T-helper 17 cell (primary cell): ENCODE measurements at regions not wholly inside any gene's neighbourhood (a gene's known extent, or its start where the extent isn't known, plus 50 kb on each side); places are given as distances from the start of the nearest gene placed in this dataset.
"Not testable (repeated sequence)": the region's sequence is repeated elsewhere in the genome, so short reads cannot be mapped to it uniquely, and the experiment has no call there.

Experiments used
- ATAC-seq: fragments of 150-1000 bp; cut with Tn5 transposase; 2 replicates; pipeline ENCODE4 v1.10.0; 2021; ENCODE audit warnings: mild to moderate bottlenecking, moderate library complexity
- DNase-seq, 3 donors: peaks; one replicate each; pipeline versions ENCODE4 v3.0.0 to v3.0.0-alpha.2; 2020 to 2021
- H3K9me3 ChIP-seq: one replicate; pipeline ENCODE4 v1.7.0; 2013; ENCODE audit warnings: low read length, mild to moderate bottlenecking; ENCODE audit not compliant: control insufficient read depth, poor library complexity, severe bottlenecking
- H3K27ac Mint-ChIP-seq: one replicate; pipeline ENCODE4 v1.8.0; 2022; ENCODE audit warnings: mild to moderate bottlenecking, moderate library complexity, mixed read lengths
- H3K27me3 Mint-ChIP-seq: one replicate; pipeline ENCODE4 v1.8.0; 2022; ENCODE audit warnings: mixed read lengths
- H3K36me3 Mint-ChIP-seq: one replicate; pipeline ENCODE4 v1.8.0; 2022; ENCODE audit warnings: low read depth, mixed read lengths
- H3K4me1 Mint-ChIP-seq: one replicate; pipeline ENCODE4 v1.8.0; 2022; ENCODE audit warnings: mild to moderate bottlenecking, mixed read lengths
- H3K4me3 Mint-ChIP-seq: one replicate; pipeline ENCODE4 v1.8.0; 2022; ENCODE audit warnings: mild to moderate bottlenecking, moderate library complexity, mixed read lengths

- no peak for ATAC-seq
Measured at GRCh38 chr2:211216221-211216620, 659.8 kb downstream of the CPS1 start.

DNA sequence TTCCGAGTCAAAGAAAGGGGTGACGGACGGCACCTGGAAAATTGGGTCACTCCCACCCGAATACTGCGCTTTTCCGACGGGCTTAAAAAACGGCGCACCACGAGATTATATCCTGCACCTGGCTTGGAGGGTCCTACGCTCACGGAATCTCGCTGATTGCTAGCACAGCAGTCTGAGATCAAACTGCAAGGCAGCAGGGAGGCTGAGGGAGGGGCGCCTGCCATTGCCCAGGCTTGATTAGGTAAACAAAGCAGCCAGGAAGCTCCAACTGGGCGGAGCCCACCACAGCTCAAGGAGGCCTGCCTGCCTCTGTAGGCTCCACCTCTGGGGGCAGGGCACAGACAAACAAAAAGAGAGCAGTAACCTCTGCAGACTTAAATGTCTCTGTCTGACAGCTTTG, 663.1 kb downstream of the CPS1 start:
- H3K4me3 Mint-ChIP-seq, ATAC-seq, H3K27me3 Mint-ChIP-seq, H3K9me3 ChIP-seq, H3K27ac Mint-ChIP-seq, H3K4me1 Mint-ChIP-seq, DNase-seq, H3K36me3 Mint-ChIP-seq: not testable (repeated sequence)

More at GRCh38 chr2:211216221-211216620, 659.8 kb downstream of the CPS1 start:
- Mint-ChIP-seq H3K27ac (no peak overlapping the region), H3K4me1 (no peaks in the 10 kb centered on the region), H3K4me3 (no peak overlapping the region), H3K27me3 (no peaks in the 10 kb centered on the region), H3K36me3 (no peaks in the 10 kb centered on the region)
- DNase-seq = no peak
- H3K9me3 ChIP-seq = no peaks in the 10 kb centered on the region

DNA sequence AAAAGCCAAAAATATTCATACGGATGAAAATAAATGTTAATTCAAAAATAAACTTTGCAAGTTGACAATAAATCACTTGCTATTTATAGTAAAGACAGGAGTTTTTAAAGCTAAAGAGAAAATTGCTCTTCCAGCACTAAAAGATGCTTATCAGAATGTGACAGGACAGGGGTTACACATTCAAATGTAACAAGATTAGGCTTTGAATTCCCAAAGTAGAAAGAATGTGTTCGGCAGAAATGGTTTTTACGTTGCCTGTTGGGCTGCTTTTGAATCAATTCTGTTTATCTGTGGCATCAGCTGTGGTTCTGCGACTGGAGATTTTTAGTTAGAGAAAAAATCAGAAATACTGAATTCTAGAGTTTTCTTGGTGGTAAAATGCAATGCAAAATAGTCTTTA, 669.4 kb downstream of the CPS1 start:
- H3K9me3 ChIP-seq = no peaks in the 10 kb centered on the region
- Mint-ChIP-seq H3K27ac (no peak overlapping the region), H3K27me3 (no peaks in the 10 kb centered on the region), H3K4me1 (no peaks in the 10 kb centered on the region), H3K36me3 (no peaks in the 10 kb centered on the region), H3K4me3 (no peak overlapping the region)
- ATAC-seq (no peak), DNase-seq (no peak)

GRCh38 chr2:211228559-211228958, 672.2 kb downstream of the CPS1 start:
- DNase-seq = no peak
- no peaks in the 10 kb centered on the region for H3K4me1 Mint-ChIP-seq
- no peaks in the 10 kb centered on the region for H3K36me3 Mint-ChIP-seq
- H3K27ac Mint-ChIP-seq = no peak overlapping the region
- no peak overlapping the region for H3K4me3 Mint-ChIP-seq
- no peaks in the 10 kb centered on the region for H3K9me3 ChIP-seq
- no peaks in the 10 kb centered on the region for H3K27me3 Mint-ChIP-seq
- ATAC-seq = no peak

DNA sequence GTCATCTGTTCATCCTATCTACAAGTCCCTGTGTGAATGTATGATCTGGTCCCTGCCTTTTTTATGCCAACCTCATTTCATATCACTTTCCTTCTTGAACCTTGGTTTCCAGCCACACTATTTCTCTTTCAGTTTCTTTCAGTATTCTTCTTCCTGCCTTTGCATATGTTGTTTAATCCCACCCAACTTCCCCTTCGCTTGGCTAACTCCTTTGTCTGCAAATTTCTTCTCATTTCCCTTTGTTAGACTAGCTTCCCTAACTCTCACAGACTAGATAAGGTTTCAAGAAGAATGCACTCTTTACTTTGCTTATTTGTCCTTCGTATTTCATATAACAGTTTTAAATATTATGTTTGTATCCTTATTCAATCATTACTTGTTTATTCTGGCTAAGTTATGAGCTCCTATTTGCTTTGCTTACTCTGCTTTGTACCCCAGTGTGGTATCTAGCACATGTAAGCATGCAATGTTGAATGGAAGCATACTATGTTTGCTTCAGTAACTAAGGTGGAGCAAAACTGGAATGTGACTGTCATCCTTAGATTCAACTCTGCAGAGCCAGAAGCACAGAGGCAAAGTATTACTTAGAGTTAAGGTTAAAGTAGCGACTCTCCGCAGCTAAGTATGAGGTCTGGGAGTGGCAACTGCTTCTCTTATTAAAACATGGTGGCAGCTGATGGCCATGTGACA, 681.3 kb downstream of the CPS1 start:
- Mint-ChIP-seq H3K27ac (no peak overlapping the region), H3K4me1 (no peaks in the 10 kb centered on the region), H3K36me3 (no peaks in the 10 kb centered on the region), H3K27me3 (no peaks in the 10 kb centered on the region), H3K4me3 (no peak overlapping the region)
- ATAC-seq (no peak), DNase-seq (no peak)
- peaks cover 4% of the 10 kb centered on the region for H3K9me3 ChIP-seq

- H3K27ac Mint-ChIP-seq = no peak overlapping the region
- no peaks in the 10 kb centered on the region for H3K4me1 Mint-ChIP-seq
- ATAC-seq = no peak
- H3K27me3 Mint-ChIP-seq = no peaks in the 10 kb centered on the region
- no peak for DNase-seq
- H3K9me3 ChIP-seq = peaks cover 4% of the 10 kb centered on the region
- H3K36me3 Mint-ChIP-seq = no peaks in the 10 kb centered on the region
- H3K4me3 Mint-ChIP-seq = no peak overlapping the region
Measured at GRCh38 chr2:211241891-211242290, 685.5 kb downstream of the CPS1 start.

DNA sequence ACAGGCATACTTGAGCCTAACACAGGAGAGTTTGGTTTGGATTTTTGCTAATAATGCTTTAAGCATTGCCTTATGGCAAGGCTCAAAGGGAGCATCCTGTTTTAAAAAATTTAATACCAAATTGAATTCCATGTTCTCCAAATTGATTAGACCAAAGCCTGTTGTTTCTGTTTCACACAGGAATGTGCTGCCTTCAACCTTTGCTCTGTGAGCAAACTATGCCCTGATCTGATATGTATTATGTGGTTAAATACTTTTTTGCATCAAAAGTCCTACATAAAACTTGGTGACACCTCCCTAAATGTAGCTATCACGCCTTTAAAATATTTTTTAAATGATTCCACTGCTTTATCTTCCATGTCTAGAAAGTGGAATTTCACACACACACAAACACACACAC, 691.4 kb downstream of the CPS1 start:
- H3K4me1 Mint-ChIP-seq = no peaks in the 10 kb centered on the region
- H3K27ac Mint-ChIP-seq = no peak overlapping the region
- no peaks in the 10 kb centered on the region for H3K9me3 ChIP-seq
- H3K4me3 Mint-ChIP-seq = no peak overlapping the region
- no peaks in the 10 kb centered on the region for H3K27me3 Mint-ChIP-seq
- DNase-seq = no peak
- no peak for ATAC-seq
- no peaks in the 10 kb centered on the region for H3K36me3 Mint-ChIP-seq

GRCh38 chr2:211248841-211249240, 692.4 kb downstream of the CPS1 start:
- no peaks in the 10 kb centered on the region for H3K27me3 Mint-ChIP-seq
- H3K9me3 ChIP-seq = no peaks in the 10 kb centered on the region
- DNase-seq (no peak), ATAC-seq (no peak)
- H3K36me3 Mint-ChIP-seq = no peaks in the 10 kb centered on the region
- H3K4me3 Mint-ChIP-seq = no peak overlapping the region
- no peak overlapping the region for H3K27ac Mint-ChIP-seq
- H3K4me1 Mint-ChIP-seq = no peaks in the 10 kb centered on the region

GRCh38 chr2:211251016-211251415, 694.6 kb downstream of the CPS1 start:
- no peaks in the 10 kb centered on the region for H3K4me1 Mint-ChIP-seq
- H3K27me3 Mint-ChIP-seq = no peaks in the 10 kb centered on the region
- no peak overlapping the region for H3K27ac Mint-ChIP-seq
- no peak for DNase-seq
- no peaks in the 10 kb centered on the region for H3K36me3 Mint-ChIP-seq
- ATAC-seq = no peak
- no peaks in the 10 kb centered on the region for H3K9me3 ChIP-seq
- no peak overlapping the region for H3K4me3 Mint-ChIP-seq

DNA sequence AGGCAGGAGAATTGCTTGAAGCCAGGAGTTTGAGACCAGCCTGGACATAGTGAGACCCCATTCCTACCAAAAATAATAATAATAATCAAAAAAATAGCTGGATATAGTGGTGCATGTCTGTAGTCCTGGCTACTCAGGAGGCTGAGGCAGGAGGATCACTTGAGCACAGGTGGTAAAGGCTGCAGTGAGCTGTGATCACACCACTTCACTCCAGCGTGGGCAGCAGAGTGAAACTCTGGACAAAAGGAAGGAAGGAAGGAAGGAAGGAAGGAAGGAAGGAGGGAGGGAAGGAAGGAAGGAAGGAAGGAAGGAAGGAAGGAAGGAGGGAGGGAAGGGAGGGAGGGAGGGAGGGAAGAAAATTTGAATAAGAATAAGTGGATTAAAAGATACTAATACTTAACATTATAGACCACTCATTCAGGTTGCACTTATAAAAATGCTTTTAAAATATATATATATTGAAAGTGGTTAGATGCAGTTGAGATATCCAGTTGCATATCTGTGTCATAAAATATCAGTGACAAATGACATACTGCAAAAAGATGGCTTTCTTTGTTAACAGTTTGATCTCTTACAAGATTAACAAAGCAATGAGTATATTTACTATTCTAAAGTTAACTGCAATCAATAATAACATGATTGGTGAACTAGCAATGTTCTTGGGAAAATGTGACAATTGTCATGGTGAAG, 702.4 kb downstream of the CPS1 start:
- H3K4me3 Mint-ChIP-seq = no peak overlapping the region
- no peaks in the 10 kb centered on the region for H3K4me1 Mint-ChIP-seq
- ATAC-seq (no peak), DNase-seq (no peak)
- H3K9me3 ChIP-seq = no peaks in the 10 kb centered on the region
- H3K27me3 Mint-ChIP-seq = no peaks in the 10 kb centered on the region
- H3K27ac Mint-ChIP-seq = no peak overlapping the region
- H3K36me3 Mint-ChIP-seq = no peaks in the 10 kb centered on the region

DNA sequence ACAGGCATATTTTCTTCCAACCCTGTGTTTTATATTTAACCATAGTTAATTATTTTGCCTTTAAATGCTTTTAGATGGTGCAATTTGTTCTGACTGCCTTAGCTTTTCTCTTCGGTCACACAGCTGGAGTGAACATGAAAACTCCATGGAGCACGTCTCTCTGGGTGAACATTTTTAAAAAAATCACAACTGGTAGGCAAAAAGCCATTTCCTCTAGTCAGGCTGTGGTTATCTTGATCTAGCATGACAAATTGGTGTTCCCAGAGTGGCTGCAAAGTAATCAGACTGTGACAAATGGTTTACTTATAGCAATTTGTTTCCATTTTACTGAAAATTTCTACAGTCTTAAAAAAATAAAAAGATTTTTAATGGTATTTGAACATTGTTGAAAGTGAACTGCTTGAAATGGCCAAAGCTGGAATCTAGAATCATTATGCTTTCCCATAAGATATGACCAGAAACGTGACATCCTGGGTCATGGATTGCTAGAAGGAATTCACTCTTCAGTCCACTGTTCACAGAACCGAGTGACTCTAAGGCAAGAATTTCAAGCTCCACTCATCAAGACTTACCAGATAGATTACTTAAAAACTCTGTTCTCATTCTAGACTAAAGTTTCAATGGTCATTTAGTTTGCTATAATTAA, 703.6 kb downstream of the CPS1 start:
- DNase-seq (no peak), ATAC-seq (no peak)
- Mint-ChIP-seq H3K4me1 (no peaks in the 10 kb centered on the region), H3K27me3 (no peaks in the 10 kb centered on the region), H3K27ac (no peak overlapping the region), H3K36me3 (no peaks in the 10 kb centered on the region), H3K4me3 (no peak overlapping the region)
- no peaks in the 10 kb centered on the region for H3K9me3 ChIP-seq

- no peaks in the 10 kb centered on the region for H3K4me1 Mint-ChIP-seq
- H3K9me3 ChIP-seq = no peaks in the 10 kb centered on the region
- H3K4me3 Mint-ChIP-seq = no peak overlapping the region
- no peak for DNase-seq
- no peaks in the 10 kb centered on the region for H3K36me3 Mint-ChIP-seq
- no peak for ATAC-seq
- no peak overlapping the region for H3K27ac Mint-ChIP-seq
- H3K27me3 Mint-ChIP-seq = no peaks in the 10 kb centered on the region
Measured at GRCh38 chr2:211270257-211270656, 713.9 kb downstream of the CPS1 start.

GRCh38 chr2:211281430-211282073, 725.2 kb downstream of the CPS1 start:
- H3K4me3 Mint-ChIP-seq = no peak overlapping the region
- H3K4me1 Mint-ChIP-seq = no peaks in the 10 kb centered on the region
- DNase-seq (no peak), ATAC-seq (no peak)
- H3K36me3 Mint-ChIP-seq = no peaks in the 10 kb centered on the region
- H3K27me3 Mint-ChIP-seq = no peaks in the 10 kb centered on the region
- H3K27ac Mint-ChIP-seq = no peak overlapping the region
- H3K9me3 ChIP-seq = no peaks in the 10 kb centered on the region
